ENCODE measurements at regions not wholly inside any gene's neighbourhood (a gene's known extent, or its start where the extent isn't known, plus 50 kb on each side); places are given as distances from the start of the nearest gene placed in this dataset.

DNA sequence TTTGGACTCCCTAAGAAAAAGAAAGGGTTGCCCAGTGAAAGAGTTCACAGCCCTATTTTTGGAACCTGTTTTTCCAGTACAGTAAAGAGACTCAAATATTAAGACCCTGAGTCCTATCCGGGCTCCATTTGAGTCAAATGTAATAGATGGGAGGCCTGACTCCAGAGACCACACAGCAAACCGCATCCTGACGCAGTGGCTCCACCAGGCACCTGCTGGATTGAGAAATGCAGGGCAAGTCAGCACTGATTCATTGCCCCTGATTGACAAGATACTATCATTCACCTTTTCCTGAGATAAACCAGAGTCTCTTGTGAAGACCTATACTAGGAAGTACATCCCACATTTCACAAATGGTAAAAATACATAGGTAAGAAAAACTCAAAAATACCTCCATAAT, 715.7 kb upstream of the SOX9 start:
- H3K36me3 ChIP-seq = no peaks in the 10 kb centered on the region
- no peaks in the 10 kb centered on the region for H3K27me3 ChIP-seq (replicated peaks; ENCODE audit: insufficient read depth)
- no peak overlapping the region for H3K27ac ChIP-seq
- no peaks in the 10 kb centered on the region for H3K4me1 ChIP-seq (replicated peaks)
- TF ChIP-seq POLR2A (IDR thresholded peaks at IDR 0.05) (no peak), POLR2AphosphoS5 (IDR thresholded peaks at IDR 0.05) (no peak)
- TF ChIP-seq, protein P1, sequence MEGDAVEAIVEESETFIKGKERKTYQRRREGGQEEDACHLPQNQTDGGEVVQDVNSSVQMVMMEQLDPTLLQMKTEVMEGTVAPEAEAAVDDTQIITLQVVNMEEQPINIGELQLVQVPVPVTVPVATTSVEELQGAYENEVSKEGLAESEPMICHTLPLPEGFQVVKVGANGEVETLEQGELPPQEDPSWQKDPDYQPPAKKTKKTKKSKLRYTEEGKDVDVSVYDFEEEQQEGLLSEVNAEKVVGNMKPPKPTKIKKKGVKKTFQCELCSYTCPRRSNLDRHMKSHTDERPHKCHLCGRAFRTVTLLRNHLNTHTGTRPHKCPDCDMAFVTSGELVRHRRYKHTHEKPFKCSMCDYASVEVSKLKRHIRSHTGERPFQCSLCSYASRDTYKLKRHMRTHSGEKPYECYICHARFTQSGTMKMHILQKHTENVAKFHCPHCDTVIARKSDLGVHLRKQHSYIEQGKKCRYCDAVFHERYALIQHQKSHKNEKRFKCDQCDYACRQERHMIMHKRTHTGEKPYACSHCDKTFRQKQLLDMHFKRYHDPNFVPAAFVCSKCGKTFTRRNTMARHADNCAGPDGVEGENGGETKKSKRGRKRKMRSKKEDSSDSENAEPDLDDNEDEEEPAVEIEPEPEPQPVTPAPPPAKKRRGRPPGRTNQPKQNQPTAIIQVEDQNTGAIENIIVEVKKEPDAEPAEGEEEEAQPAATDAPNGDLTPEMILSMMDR (IDR thresholded peaks at IDR 0.05) = no peak
- DNase-seq (ENCODE audit: low spot score) = no peak
- intact Hi-C loops (cut with DNase I) = no loop called here
- 85% methylated on average over 3 of the region's 3 CpGs for WGBS
- no peaks in the 10 kb centered on the region for H3K9me3 ChIP-seq
- no peak overlapping the region for H3K4me3 ChIP-seq

GRCh38 chr17:71407981-71408380, 712.8 kb upstream of the SOX9 start:
- WGBS = 54% methylated on average over 9 of the region's 9 CpGs
- Histone ChIP-seq H3K9me3 (no peaks in the 10 kb centered on the region), H3K4me3 (no peak overlapping the region), H3K27me3 (replicated peaks; ENCODE audit: insufficient read depth) (no peaks in the 10 kb centered on the region), H3K27ac (no peak overlapping the region), H3K4me1 (replicated peaks) (no peaks in the 10 kb centered on the region), H3K36me3 (no peaks in the 10 kb centered on the region)
- no peak for DNase-seq (ENCODE audit: low spot score)
- TF ChIP-seq, protein P1 (IDR thresholded peaks at IDR 0.05) = no peak
- TF ChIP-seq POLR2A (IDR thresholded peaks at IDR 0.05) (no peak), POLR2AphosphoS5 (IDR thresholded peaks at IDR 0.05) (no peak)
- intact Hi-C loops (cut with DNase I) = no loop called here

- no peak for DNase-seq (ENCODE audit: low spot score)
- Histone ChIP-seq H3K36me3 (no peaks in the 10 kb centered on the region), H3K27ac (no peak overlapping the region), H3K4me3 (no peak overlapping the region), H3K27me3 (replicated peaks; ENCODE audit: insufficient read depth) (no peaks in the 10 kb centered on the region), H3K9me3 (no peaks in the 10 kb centered on the region), H3K4me1 (replicated peaks) (no peaks in the 10 kb centered on the region)
- WGBS = 92% methylated on average over 1 of the region's 1 CpG
- TF ChIP-seq POLR2A (IDR thresholded peaks at IDR 0.05) (no peak), POLR2AphosphoS5 (IDR thresholded peaks at IDR 0.05) (no peak)
- intact Hi-C loops (cut with DNase I) = no loop called here
Observed at GRCh38 chr17:71409137-71409536, 711.7 kb upstream of the SOX9 start.

DNA sequence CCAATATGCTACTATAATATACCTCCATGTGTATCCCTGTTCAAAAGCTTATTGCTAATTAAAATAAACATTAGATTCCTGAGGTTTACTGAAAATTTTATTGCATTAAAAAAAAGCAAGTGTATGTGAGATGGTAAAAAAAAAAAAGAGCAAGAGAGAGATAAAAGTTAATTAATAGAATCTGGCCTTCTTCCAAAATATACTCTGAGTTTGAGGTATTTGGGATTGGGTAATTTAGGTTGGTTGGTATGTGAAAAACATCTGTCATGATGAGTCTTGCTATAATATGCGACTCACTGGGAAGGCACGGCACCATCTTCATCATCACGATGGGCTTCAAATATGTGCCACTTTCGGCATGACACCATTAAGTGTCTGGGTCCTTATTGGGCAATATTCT, 711.1 kb upstream of the SOX9 start:
- intact Hi-C loops (cut with DNase I) = no loop called here
- no peaks in the 10 kb centered on the region for H3K4me1 ChIP-seq (replicated peaks)

DNA sequence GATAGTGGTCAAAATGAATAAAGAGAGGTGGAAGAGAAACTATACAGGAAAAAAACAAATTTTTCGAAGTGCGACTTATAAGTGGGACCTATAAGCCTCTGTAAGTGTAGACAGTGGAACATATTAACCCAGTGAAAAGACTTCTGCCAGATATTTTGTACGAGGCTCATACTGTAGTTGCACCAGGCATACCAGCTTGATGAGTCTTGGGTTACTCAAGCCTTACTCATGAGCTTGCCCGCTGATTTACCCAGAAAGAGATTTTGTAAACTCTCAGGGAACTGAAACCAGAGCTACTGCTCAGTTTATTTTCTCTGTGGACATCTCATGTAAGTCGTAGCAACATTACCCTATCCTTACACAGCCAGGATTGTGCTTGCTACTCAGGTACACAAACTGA, 708.0 kb upstream of the SOX9 start:
- no peak overlapping the region for H3K27ac ChIP-seq
- no peaks in the 10 kb centered on the region for H3K27me3 ChIP-seq (replicated peaks; ENCODE audit: insufficient read depth)
- H3K36me3 ChIP-seq = no peaks in the 10 kb centered on the region
- intact Hi-C loops (cut with DNase I) = no loop called here
- no peak for DNase-seq (ENCODE audit: low spot score)
- WGBS = 83% methylated on average over 5 of the region's 5 CpGs
- TF ChIP-seq, protein P1 (IDR thresholded peaks at IDR 0.05) = no peak
- TF ChIP-seq POLR2AphosphoS5 (IDR thresholded peaks at IDR 0.05) (no peak), POLR2A (IDR thresholded peaks at IDR 0.05) (no peak)
- H3K4me3 ChIP-seq = no peak overlapping the region
- H3K9me3 ChIP-seq = no peaks in the 10 kb centered on the region
- no peaks in the 10 kb centered on the region for H3K4me1 ChIP-seq (replicated peaks)

More for the DNA sequence above, 711.1 kb upstream of the SOX9 start:
- H3K36me3 ChIP-seq = no peaks in the 10 kb centered on the region
- H3K9me3 ChIP-seq = no peaks in the 10 kb centered on the region
- H3K27me3 ChIP-seq (replicated peaks; ENCODE audit: insufficient read depth) = no peaks in the 10 kb centered on the region
- whole genome bisulfite sequencing = 68% methylated on average over 4 of the region's 4 CpGs
- TF ChIP-seq POLR2AphosphoS5 (IDR thresholded peaks at IDR 0.05) (no peak), POLR2A (IDR thresholded peaks at IDR 0.05) (no peak)
- TF ChIP-seq, protein P1 (IDR thresholded peaks at IDR 0.05) = no peak
- no peak for DNase-seq (ENCODE audit: low spot score)
- no peak overlapping the region for H3K4me3 ChIP-seq
- no peak overlapping the region for H3K27ac ChIP-seq
